SKM-1 treated with dmso at 0.1 percent for 144 hours (cell line): ENCODE measurements at regions not wholly inside any gene's neighbourhood (a gene's known extent, or its start where the extent isn't known, plus 50 kb on each side); places are given as distances from the start of the nearest gene placed in this dataset.
"Not testable (repeated sequence)": the region's sequence is repeated elsewhere in the genome, so short reads cannot be mapped to it uniquely, and the experiment has no call there.

Source experiments
- DNase-seq: peaks from one replicate; lab custom pipeline; 2025; ENCODE audit not compliant: unreplicated experiment; lab: John Stamatoyannopoulos, UW

- no peak for DNase-seq
Observed at GRCh38 chr6:81875782-81876293, 123.4 kb upstream of the TENT5A start.

- not testable (repeated sequence) for DNase-seq
Observed at GRCh38 chr6:81869749-81870508, 117.4 kb upstream of the TENT5A start.

GRCh38 chr6:81865712-81866111, 113.2 kb upstream of the TENT5A start:
- no peak for DNase-seq

GRCh38 chr6:81864124-81864523, 111.6 kb upstream of the TENT5A start:
- DNase-seq = no peak

GRCh38 chr6:81863123-81863522, 110.6 kb upstream of the TENT5A start:
- no peak for DNase-seq

GRCh38 chr6:81861281-81861680, 108.8 kb upstream of the TENT5A start:
- no peak for DNase-seq

- DNase-seq = no peak
Observed at GRCh38 chr6:81859884-81860283, 107.4 kb upstream of the TENT5A start.

- DNase-seq = no peak
Observed at GRCh38 chr6:81857812-81858211, 105.3 kb upstream of the TENT5A start.

- no peak for DNase-seq
Observed at GRCh38 chr6:81856872-81857271, 104.4 kb upstream of the TENT5A start.

- DNase-seq = no peak
Observed at GRCh38 chr6:81854474-81854873, 102.0 kb upstream of the TENT5A start.

- DNase-seq = no peak
Observed at GRCh38 chr6:81853975-81854374, 101.5 kb upstream of the TENT5A start.

GRCh38 chr6:81849248-81849647, 96.8 kb upstream of the TENT5A start:
- DNase-seq = no peak

- DNase-seq = no peak
Observed at GRCh38 chr6:81847866-81848265, 95.4 kb upstream of the TENT5A start.

- no peak for DNase-seq
Observed at GRCh38 chr6:81844686-81845085, 92.2 kb upstream of the TENT5A start.

- DNase-seq = no peak
Observed at GRCh38 chr6:81843302-81843701, 90.8 kb upstream of the TENT5A start.

- DNase-seq = no peak
Observed at GRCh38 chr6:81842254-81842653, 89.8 kb upstream of the TENT5A start.

- DNase-seq = no peak
Observed at GRCh38 chr6:81838724-81839426, 86.4 kb upstream of the TENT5A start.

- no peak for DNase-seq
Observed at GRCh38 chr6:81838031-81838430, 85.5 kb upstream of the TENT5A start.

GRCh38 chr6:81834141-81834681, 81.7 kb upstream of the TENT5A start:
- DNase-seq = no peak

- no peak for DNase-seq
Observed at GRCh38 chr6:81832304-81832703, 79.8 kb upstream of the TENT5A start.

GRCh38 chr6:81831274-81831673, 78.8 kb upstream of the TENT5A start:
- DNase-seq = no peak

- no peak for DNase-seq
Observed at GRCh38 chr6:81826784-81827183, 74.3 kb upstream of the TENT5A start.
